HFF-Myc (cell line): ENCODE measurements at regions not wholly inside any gene's neighbourhood (a gene's known extent, or its start where the extent isn't known, plus 50 kb on each side); places are given as distances from the start of the nearest gene placed in this dataset.

ENCODE experiments used
- DNase-seq: peaks from one replicate; pipeline ENCODE4 v3.0.0-alpha.2; 2011; ENCODE audit warnings: low read depth; ENCODE audit errors: extremely low read depth
- H3K4me3 ChIP-seq: replicated peaks from 2 replicates; pipeline ENCODE4 v1.5.1; 2011; ENCODE audit warnings: low read depth, mild to moderate bottlenecking, control low read depth, low read length
- CTCF ChIP-seq: IDR thresholded peaks from 2 replicates; pipeline ENCODE4 v1.5.1; 2012; ENCODE audit warnings: mild to moderate bottlenecking, low read depth, low read length, control low read depth; ENCODE audit errors: missing control alignments

DNA sequence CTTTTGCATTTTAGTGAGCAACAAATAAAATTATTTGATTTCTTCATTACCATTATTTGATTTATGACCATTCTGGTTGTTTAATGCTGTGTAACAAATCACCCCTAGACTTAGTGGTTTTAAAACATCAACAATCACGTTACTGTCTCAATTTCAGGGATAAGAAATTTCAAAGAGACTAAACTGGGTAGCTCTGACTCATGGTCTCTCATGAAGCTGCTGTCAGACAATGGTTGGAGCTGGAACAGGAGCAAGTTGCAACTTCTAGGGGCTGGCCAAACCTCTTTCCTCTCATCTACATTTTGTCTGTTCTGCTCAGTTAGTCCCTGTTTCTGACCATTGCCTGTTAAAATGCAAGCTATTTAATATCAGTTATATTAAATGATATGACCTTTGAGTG is 517.0 kb downstream of the KCNH5 start:
- no peak for TF ChIP-seq CTCF
- no peak overlapping the region for H3K4me3 ChIP-seq
- no peak for DNase-seq

- H3K4me3 ChIP-seq: no peak overlapping the region
- DNase-seq: no peak
- TF ChIP-seq CTCF: no peak
These were observed 513.1 kb downstream of the KCNH5 start for GRCh38 chr14:62532181-62532580.

DNA sequence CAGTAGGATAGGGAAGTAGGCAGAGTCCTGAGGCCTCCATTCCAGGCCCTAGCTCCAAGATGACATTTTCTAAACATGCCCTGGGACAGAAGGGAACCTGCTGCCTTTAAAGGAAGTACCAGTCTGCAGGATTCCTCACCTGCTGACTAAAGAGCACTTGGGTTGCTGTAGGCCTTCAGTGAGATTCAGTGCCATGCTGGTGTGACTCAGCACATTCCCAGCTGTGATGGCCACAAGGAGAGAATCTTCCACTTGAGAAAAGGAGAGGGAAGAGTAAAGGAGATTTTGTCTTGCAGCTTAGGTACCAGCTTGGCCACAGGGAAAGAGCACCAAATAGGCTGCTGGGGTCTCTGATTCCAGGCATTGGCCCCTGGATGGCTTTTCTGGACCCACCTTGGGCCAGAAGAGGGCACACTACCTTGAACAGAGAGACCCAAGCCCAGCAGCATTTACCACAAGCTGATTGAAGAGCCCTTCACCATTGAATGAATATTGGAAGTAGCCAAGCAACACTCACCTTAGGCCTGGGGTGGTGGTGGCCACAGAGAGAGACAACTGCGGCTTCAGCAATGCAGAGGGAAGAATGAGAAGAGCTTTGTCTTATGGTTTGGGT is 498.3 kb downstream of the KCNH5 start:
- no peak for TF ChIP-seq CTCF
- no peak overlapping the region for H3K4me3 ChIP-seq
- DNase-seq: no peak

DNA sequence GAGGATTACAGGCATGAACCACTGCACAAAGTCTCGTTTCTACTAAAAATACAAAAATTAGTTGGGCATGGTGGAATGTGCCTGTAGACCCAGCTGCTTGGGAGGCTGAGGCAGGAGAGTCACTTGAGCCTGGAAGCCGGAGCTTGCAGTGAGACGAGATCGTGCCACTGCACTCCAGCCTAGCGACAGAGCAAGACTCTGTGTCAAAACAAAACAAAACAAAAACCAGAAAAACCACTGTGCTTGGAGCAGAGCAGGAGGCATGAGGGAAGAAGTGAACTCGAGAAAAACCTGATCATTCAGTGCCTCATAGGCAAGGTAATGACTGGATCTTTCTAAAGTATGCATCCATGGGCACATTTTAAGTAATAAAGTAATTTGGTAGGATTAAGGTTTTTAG is 487.8 kb downstream of the KCNH5 start:
- TF ChIP-seq CTCF: no peak
- H3K4me3 ChIP-seq: no peak overlapping the region
- DNase-seq: no peak

GRCh38 chr14:62558451-62558850 is 486.8 kb downstream of the KCNH5 start:
- no peak for TF ChIP-seq CTCF
- no peak overlapping the region for H3K4me3 ChIP-seq
- no peak for DNase-seq

DNA sequence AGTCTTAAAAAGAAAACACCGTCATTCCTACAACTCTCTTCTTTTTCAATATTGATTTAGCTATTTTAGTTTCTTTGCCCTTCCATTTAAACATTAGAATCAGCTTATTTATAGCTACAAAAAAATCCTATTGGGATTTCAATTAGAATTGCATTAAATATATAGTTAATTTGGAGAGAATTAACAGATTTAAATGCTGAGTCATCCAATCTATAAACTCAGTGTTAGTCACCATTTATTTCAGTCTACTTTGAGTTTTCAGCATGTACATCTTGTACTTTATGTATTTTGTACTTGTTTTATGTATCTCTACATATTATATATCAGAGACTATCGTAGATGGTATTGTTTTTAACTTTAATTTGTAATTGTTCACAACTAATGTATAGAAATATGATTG is 460.0 kb downstream of the KCNH5 start:
- TF ChIP-seq CTCF: no peak
- no peak overlapping the region for H3K4me3 ChIP-seq
- DNase-seq: no peak

DNA sequence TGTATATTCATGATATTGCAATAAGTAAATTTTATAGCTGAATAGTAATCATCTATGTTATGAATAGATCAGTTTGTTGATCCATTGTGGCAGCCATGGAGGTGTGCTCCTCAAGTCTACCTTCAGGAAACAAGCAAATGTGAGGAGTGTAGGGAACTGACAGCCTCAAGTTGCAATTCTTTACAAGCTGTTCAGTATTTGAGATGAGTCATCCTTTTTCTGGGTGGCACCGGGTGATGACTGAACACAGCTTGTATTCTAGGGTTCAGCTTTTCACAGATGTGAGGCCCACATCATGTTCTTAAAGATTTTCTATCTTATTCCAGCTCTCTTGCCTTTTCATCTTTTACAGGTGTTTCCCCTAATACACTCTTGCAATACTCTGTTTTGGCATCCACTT is 452.4 kb downstream of the KCNH5 start:
- no peak for DNase-seq
- H3K4me3 ChIP-seq: no peak overlapping the region
- no peak for TF ChIP-seq CTCF
